ENCODE measurements at regions not wholly inside any gene's neighbourhood (a gene's known extent, or its start where the extent isn't known, plus 50 kb on each side); places are given as distances from the start of the nearest gene placed in this dataset.

DNA sequence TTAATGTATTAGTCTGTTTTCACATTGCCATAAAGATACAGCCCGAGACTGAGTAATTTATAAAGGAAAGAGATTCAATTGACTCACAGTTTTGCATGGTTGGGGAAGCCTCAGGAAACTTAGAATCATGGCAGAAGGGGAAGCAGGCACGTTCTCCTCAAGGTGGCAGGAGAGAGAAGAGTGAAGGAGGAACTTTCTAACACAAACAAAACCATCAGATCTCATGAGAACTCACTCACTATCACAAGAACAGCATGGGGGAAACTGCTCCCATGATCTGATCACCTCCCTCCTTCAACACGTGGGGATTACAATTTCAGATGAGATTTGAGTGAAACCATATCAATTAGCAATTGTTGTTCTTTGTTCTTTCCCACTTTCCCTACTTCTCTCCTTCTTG lies 689.0 kb upstream of the SLITRK1 start (continued):
- TF ChIP-seq, protein P1, sequence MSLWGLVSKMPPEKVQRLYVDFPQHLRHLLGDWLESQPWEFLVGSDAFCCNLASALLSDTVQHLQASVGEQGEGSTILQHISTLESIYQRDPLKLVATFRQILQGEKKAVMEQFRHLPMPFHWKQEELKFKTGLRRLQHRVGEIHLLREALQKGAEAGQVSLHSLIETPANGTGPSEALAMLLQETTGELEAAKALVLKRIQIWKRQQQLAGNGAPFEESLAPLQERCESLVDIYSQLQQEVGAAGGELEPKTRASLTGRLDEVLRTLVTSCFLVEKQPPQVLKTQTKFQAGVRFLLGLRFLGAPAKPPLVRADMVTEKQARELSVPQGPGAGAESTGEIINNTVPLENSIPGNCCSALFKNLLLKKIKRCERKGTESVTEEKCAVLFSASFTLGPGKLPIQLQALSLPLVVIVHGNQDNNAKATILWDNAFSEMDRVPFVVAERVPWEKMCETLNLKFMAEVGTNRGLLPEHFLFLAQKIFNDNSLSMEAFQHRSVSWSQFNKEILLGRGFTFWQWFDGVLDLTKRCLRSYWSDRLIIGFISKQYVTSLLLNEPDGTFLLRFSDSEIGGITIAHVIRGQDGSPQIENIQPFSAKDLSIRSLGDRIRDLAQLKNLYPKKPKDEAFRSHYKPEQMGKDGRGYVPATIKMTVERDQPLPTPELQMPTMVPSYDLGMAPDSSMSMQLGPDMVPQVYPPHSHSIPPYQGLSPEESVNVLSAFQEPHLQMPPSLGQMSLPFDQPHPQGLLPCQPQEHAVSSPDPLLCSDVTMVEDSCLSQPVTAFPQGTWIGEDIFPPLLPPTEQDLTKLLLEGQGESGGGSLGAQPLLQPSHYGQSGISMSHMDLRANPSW (CRISPR knock-in tag; conservative IDR thresholded peaks at IDR 0.05; ENCODE audit: low read depth), result no peak

- TF ChIP-seq, protein P2, sequence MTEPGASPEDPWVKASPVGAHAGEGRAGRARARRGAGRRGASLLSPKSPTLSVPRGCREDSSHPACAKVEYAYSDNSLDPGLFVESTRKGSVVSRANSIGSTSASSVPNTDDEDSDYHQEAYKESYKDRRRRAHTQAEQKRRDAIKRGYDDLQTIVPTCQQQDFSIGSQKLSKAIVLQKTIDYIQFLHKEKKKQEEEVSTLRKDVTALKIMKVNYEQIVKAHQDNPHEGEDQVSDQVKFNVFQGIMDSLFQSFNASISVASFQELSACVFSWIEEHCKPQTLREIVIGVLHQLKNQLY (CRISPR knock-in tag; IDR thresholded peaks at IDR 0.05), result no peak
- no peak for TF ChIP-seq TP53 (CRISPR knock-in tag; IDR thresholded peaks at IDR 0.05)
- no peak for TF ChIP-seq FOXK1 (CRISPR knock-in tag; IDR thresholded peaks at IDR 0.05)
- TF ChIP-seq, protein P3, sequence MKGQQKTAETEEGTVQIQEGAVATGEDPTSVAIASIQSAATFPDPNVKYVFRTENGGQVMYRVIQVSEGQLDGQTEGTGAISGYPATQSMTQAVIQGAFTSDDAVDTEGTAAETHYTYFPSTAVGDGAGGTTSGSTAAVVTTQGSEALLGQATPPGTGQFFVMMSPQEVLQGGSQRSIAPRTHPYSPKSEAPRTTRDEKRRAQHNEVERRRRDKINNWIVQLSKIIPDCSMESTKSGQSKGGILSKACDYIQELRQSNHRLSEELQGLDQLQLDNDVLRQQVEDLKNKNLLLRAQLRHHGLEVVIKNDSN (CRISPR knock-in tag; IDR thresholded peaks at IDR 0.05), result no peak
- no peak for TF ChIP-seq USF2 (CRISPR knock-in tag; IDR thresholded peaks at IDR 0.05)
- TF ChIP-seq, protein P4, sequence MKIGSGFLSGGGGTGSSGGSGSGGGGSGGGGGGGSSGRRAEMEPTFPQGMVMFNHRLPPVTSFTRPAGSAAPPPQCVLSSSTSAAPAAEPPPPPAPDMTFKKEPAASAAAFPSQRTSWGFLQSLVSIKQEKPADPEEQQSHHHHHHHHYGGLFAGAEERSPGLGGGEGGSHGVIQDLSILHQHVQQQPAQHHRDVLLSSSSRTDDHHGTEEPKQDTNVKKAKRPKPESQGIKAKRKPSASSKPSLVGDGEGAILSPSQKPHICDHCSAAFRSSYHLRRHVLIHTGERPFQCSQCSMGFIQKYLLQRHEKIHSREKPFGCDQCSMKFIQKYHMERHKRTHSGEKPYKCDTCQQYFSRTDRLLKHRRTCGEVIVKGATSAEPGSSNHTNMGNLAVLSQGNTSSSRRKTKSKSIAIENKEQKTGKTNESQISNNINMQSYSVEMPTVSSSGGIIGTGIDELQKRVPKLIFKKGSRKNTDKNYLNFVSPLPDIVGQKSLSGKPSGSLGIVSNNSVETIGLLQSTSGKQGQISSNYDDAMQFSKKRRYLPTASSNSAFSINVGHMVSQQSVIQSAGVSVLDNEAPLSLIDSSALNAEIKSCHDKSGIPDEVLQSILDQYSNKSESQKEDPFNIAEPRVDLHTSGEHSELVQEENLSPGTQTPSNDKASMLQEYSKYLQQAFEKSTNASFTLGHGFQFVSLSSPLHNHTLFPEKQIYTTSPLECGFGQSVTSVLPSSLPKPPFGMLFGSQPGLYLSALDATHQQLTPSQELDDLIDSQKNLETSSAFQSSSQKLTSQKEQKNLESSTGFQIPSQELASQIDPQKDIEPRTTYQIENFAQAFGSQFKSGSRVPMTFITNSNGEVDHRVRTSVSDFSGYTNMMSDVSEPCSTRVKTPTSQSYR (CRISPR knock-in tag; IDR thresholded peaks at IDR 0.05), result no peak
- H3K9me3 Mint-ChIP-seq, result no peaks in the 10 kb centered on the region
- no peaks in the 10 kb centered on the region for H3K4me1 Mint-ChIP-seq
- DNase-seq (ENCODE audit: low spot score) (no peak), ATAC-seq (no peak)
- no peaks in the 10 kb centered on the region for H3K36me3 Mint-ChIP-seq
- H3K4me3 Mint-ChIP-seq, result no peak overlapping the region
- ChIA-PET POLR2A (no interaction called here), CTCF (no interaction called here)
- H3K27ac Mint-ChIP-seq, result no peak overlapping the region
- no peaks in the 10 kb centered on the region; the same call in 1 of the 2 replicates for H3K27me3 Mint-ChIP-seq (ENCODE audit: low read depth)
Observed at GRCh38 chr13:84570831-84571230, 688.6 kb upstream of the SLITRK1 start.

- ChIA-PET CTCF (no interaction called here), POLR2A (no interaction called here)
- Mint-ChIP-seq H3K4me3 (no peak overlapping the region), H3K27ac (no peak overlapping the region), H3K4me1 (no peaks in the 10 kb centered on the region), H3K9me3 (no peaks in the 10 kb centered on the region), H3K27me3 (ENCODE audit: low read depth) (no peaks in the 10 kb centered on the region; the same call in 1 of the 2 replicates), H3K36me3 (no peaks in the 10 kb centered on the region)
- TF ChIP-seq SMAD4 (CRISPR knock-in tag; IDR thresholded peaks at IDR 0.05) (no peak), TP53 (CRISPR knock-in tag; IDR thresholded peaks at IDR 0.05) (no peak), ELF4 (CRISPR knock-in tag; IDR thresholded peaks at IDR 0.05; ENCODE audit: low read depth) (no peak), TCF7 (CRISPR knock-in tag; IDR thresholded peaks at IDR 0.05; ENCODE audit: low read depth) (no peak), ZNF263 (CRISPR knock-in tag; IDR thresholded peaks at IDR 0.05; ENCODE audit: low read depth) (no peak), AR (CRISPR knock-in tag; IDR thresholded peaks at IDR 0.05) (no peak)
- TF ChIP-seq, protein P5, sequence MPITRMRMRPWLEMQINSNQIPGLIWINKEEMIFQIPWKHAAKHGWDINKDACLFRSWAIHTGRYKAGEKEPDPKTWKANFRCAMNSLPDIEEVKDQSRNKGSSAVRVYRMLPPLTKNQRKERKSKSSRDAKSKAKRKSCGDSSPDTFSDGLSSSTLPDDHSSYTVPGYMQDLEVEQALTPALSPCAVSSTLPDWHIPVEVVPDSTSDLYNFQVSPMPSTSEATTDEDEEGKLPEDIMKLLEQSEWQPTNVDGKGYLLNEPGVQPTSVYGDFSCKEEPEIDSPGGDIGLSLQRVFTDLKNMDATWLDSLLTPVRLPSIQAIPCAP (CRISPR knock-in tag; IDR thresholded peaks at IDR 0.05), result no peak
- TF ChIP-seq, protein P6, sequence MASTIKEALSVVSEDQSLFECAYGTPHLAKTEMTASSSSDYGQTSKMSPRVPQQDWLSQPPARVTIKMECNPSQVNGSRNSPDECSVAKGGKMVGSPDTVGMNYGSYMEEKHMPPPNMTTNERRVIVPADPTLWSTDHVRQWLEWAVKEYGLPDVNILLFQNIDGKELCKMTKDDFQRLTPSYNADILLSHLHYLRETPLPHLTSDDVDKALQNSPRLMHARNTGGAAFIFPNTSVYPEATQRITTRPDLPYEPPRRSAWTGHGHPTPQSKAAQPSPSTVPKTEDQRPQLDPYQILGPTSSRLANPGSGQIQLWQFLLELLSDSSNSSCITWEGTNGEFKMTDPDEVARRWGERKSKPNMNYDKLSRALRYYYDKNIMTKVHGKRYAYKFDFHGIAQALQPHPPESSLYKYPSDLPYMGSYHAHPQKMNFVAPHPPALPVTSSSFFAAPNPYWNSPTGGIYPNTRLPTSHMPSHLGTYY (CRISPR knock-in tag; IDR thresholded peaks at IDR 0.05), result no peak
- DNase-seq (ENCODE audit: low spot score), result no peak
- ATAC-seq, result no peak
Observed at GRCh38 chr13:84569366-84569765, 687.1 kb upstream of the SLITRK1 start.
